Breast epithelium (tissue), 3 donors: ENCODE measurements at regions not wholly inside any gene's neighbourhood (a gene's known extent, or its start where the extent isn't known, plus 50 kb on each side); places are given as distances from the start of the nearest gene placed in this dataset.

Experiments used
- CTCF ChIP-seq, 3 donors: fragments of 450-650 bp; IDR thresholded peaks; one replicate each; pipeline ENCODE4 v1.5.1; 2016 to 2017; ENCODE audit warnings: antibody characterized with exemption in 3 of 3, mild to moderate bottlenecking in 3 of 3, moderate library complexity in 3 of 3
- POLR2A ChIP-seq: fragments of 450-650 bp; IDR thresholded peaks from one replicate; pipeline ENCODE4 v1.6.1; 2016; ENCODE audit warnings: antibody characterized with exemption, mild to moderate bottlenecking, moderate library complexity

GRCh38 chr4:126897038-126897437 lies 735.7 kb upstream of the INTU start:
- TF ChIP-seq CTCF (IDR thresholded peaks at IDR 0.05): no peak
- TF ChIP-seq POLR2A: no peak
